OCI-LY3 (cell line): ENCODE measurements at regions not wholly inside any gene's neighbourhood (a gene's known extent, or its start where the extent isn't known, plus 50 kb on each side); places are given as distances from the start of the nearest gene placed in this dataset.

ENCODE experiments used
- EZH2phosphoT487 ChIP-seq: fragments of 200-600 bp; shearing (Covaris generic); IDR thresholded peaks from 2 replicates; pipeline ENCODE4 v1.6.1; 2018; ENCODE audit warnings: antibody characterized with exemption, mixed run types, low read depth
- TF ChIP-seq, protein P1 (sequence below): fragments of 200-600, 300-600 bp; sonication (generic); IDR thresholded peaks from 2 replicates; pipeline ENCODE4 v1.5.1; 2014; ENCODE audit warnings: antibody characterized with exemption, low read length, low read depth

- TF ChIP-seq, protein P1, sequence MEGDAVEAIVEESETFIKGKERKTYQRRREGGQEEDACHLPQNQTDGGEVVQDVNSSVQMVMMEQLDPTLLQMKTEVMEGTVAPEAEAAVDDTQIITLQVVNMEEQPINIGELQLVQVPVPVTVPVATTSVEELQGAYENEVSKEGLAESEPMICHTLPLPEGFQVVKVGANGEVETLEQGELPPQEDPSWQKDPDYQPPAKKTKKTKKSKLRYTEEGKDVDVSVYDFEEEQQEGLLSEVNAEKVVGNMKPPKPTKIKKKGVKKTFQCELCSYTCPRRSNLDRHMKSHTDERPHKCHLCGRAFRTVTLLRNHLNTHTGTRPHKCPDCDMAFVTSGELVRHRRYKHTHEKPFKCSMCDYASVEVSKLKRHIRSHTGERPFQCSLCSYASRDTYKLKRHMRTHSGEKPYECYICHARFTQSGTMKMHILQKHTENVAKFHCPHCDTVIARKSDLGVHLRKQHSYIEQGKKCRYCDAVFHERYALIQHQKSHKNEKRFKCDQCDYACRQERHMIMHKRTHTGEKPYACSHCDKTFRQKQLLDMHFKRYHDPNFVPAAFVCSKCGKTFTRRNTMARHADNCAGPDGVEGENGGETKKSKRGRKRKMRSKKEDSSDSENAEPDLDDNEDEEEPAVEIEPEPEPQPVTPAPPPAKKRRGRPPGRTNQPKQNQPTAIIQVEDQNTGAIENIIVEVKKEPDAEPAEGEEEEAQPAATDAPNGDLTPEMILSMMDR: no peak
- no peak for TF ChIP-seq EZH2phosphoT487
Observed at GRCh38 chr6:51459958-51460357, 627.5 kb downstream of the PKHD1 start.
